GM12865 (cell line): ENCODE measurements at regions not wholly inside any gene's neighbourhood (a gene's known extent, or its start where the extent isn't known, plus 50 kb on each side); places are given as distances from the start of the nearest gene placed in this dataset.

Experiments used
- DNase-seq: peaks from one replicate; pipeline ENCODE4 v3.0.0; 2010; ENCODE audit warnings: low read depth
- H3K4me3 ChIP-seq: 2 replicates; pipeline ENCODE4 v1.5.1; 2011; ENCODE audit warnings: mild to moderate bottlenecking, low read depth, low read length, control low read depth
- CTCF ChIP-seq: IDR thresholded peaks from 2 replicates; pipeline ENCODE4 v1.5.1; 2011; ENCODE audit warnings: low read length, control low read depth, low read depth, inconsistent platforms; ENCODE audit not compliant: insufficient read depth; ENCODE audit errors: missing control alignments

DNA sequence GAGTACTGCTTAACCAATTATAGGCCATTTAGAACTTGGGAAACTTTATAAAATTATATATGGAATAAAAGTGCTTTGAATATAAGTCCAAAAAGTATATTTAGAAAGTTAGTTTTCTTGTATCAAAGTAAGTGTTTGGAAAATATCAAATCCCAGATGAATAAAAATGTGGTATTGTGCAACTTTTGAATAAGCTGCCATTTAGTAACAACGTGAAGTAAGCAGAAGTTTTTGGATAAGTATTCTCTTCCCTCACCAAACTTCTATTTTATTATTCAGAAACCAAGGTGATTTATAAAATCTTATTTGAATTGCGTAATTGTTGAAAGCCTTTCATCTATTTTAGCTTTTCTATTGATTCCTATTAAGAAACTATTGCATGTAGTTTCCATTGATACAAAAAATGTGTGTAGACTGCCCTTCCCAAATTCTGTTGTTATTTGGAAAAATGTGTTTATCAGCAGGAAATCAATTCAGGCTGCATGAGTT is 806.2 kb downstream of the NSUN3 start:
- no peak for DNase-seq
- no peak for TF ChIP-seq CTCF
- H3K4me3 ChIP-seq = no peak overlapping the region

- DNase-seq = no peak
- H3K4me3 ChIP-seq = no peak overlapping the region
- TF ChIP-seq CTCF = no peak
Measured at GRCh38 chr3:94873751-94874150, 810.9 kb downstream of the NSUN3 start.

DNA sequence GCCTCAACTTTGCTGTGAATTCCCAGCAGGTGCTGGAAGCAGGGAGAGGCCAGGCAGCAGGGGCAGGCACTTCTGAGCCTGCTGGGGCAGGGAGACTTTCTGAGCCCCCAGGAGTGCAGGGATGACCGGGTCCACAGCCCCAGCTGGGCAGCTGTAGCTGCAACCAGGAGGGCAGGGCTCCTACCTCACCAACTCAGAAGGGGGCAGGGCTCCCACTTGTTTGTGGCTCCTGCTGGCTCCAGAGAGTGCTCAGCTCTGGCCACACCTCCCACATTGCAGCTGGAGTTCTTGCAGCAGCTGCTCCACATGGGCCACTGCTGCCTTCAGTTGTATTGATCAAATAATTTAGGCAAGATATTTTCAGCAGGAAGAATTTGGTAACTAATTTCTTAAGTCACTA is 812.3 kb downstream of the NSUN3 start:
- no peak for DNase-seq
- no peak overlapping the region for H3K4me3 ChIP-seq
- no peak for TF ChIP-seq CTCF

DNA sequence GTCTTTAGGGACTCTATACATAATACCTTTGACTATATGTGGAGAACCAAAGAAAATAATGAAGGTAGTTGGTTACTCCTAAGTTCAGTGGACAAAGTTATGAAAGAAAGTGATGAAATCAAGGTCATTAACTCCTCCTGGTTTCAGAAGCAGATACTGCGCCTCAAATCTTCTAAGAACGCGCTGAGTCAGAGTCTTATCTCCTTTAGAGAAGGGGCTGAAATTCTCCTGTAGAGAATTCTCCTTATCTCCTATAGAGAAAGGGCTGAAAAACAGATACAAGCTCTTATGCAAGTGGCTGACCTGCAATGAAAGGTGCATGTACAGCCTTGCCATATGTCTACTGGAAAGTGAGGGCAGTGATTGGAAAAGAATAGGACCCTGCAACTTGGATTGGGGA is 824.2 kb downstream of the NSUN3 start:
- DNase-seq = no peak
- no peak for TF ChIP-seq CTCF
- H3K4me3 ChIP-seq = no peak overlapping the region

GRCh38 chr3:94896994-94897393 is 834.1 kb downstream of the NSUN3 start:
- DNase-seq = no peak
- no peak for TF ChIP-seq CTCF
- H3K4me3 ChIP-seq = no peak overlapping the region

- no peak overlapping the region for H3K4me3 ChIP-seq
- DNase-seq = no peak
- TF ChIP-seq CTCF = no peak
Measured at GRCh38 chr3:94904156-94904674, 841.4 kb downstream of the NSUN3 start.

- no peak for TF ChIP-seq CTCF
- H3K4me3 ChIP-seq = no peak overlapping the region
- DNase-seq = no peak
Measured at GRCh38 chr3:94909726-94910125, 846.9 kb downstream of the NSUN3 start.
